ENCODE measurements at regions not wholly inside any gene's neighbourhood (a gene's known extent, or its start where the extent isn't known, plus 50 kb on each side); places are given as distances from the start of the nearest gene placed in this dataset.

- peak; percentile 23 for DNase-seq (ENCODE audit: low read depth, low spot score)
Measured at GRCh38 chr13:106986033-106986484, 418.1 kb upstream of the ARGLU1 start.

GRCh38 chr13:106985481-106985880 lies 417.5 kb upstream of the ARGLU1 start:
- no peak for DNase-seq (ENCODE audit: low read depth, low spot score)

GRCh38 chr13:106981051-106981450 lies 413.1 kb upstream of the ARGLU1 start:
- no peak for DNase-seq (ENCODE audit: low read depth, low spot score)

GRCh38 chr13:106967391-106967790 lies 399.5 kb upstream of the ARGLU1 start:
- no peak for DNase-seq (ENCODE audit: low read depth, low spot score)

GRCh38 chr13:106963151-106963550 lies 395.2 kb upstream of the ARGLU1 start:
- no peak for DNase-seq (ENCODE audit: low read depth, low spot score)

GRCh38 chr13:106961651-106962050 lies 393.7 kb upstream of the ARGLU1 start:
- no peak for DNase-seq (ENCODE audit: low read depth, low spot score)

GRCh38 chr13:106961216-106961615 lies 393.3 kb upstream of the ARGLU1 start:
- no peak for DNase-seq (ENCODE audit: low read depth, low spot score)

GRCh38 chr13:106958621-106959048 lies 390.7 kb upstream of the ARGLU1 start:
- DNase-seq (ENCODE audit: low read depth, low spot score) = no peak

GRCh38 chr13:106942563-106942962 lies 374.6 kb upstream of the ARGLU1 start:
- DNase-seq (ENCODE audit: low read depth, low spot score) = no peak

- no peak for DNase-seq (ENCODE audit: low read depth, low spot score)
Measured at GRCh38 chr13:106941779-106942178, 373.8 kb upstream of the ARGLU1 start.

- DNase-seq (ENCODE audit: low read depth, low spot score) = no peak
Measured at GRCh38 chr13:106927421-106927820, 359.5 kb upstream of the ARGLU1 start.

- no peak for DNase-seq (ENCODE audit: low read depth, low spot score)
Measured at GRCh38 chr13:106922384-106922783, 354.4 kb upstream of the ARGLU1 start.

- DNase-seq (ENCODE audit: low read depth, low spot score) = peak; percentile 72
Measured at GRCh38 chr13:106919638-106920037, 351.7 kb upstream of the ARGLU1 start.

- DNase-seq (ENCODE audit: low read depth, low spot score) = peak; percentile 48
Measured at GRCh38 chr13:106919133-106919532, 351.2 kb upstream of the ARGLU1 start.

- peak; percentile 17 for DNase-seq (ENCODE audit: low read depth, low spot score)
Measured at GRCh38 chr13:106918557-106918860, 350.6 kb upstream of the ARGLU1 start.

- DNase-seq (ENCODE audit: low read depth, low spot score) = peak; percentile 94
Measured at GRCh38 chr13:106917673-106918556, 350.0 kb upstream of the ARGLU1 start.

- no peak for DNase-seq (ENCODE audit: low read depth, low spot score)
Measured at GRCh38 chr13:106917024-106917571, 349.2 kb upstream of the ARGLU1 start.

GRCh38 chr13:106916329-106916976 lies 348.5 kb upstream of the ARGLU1 start:
- DNase-seq (ENCODE audit: low read depth, low spot score) = peak; percentile 28

- DNase-seq (ENCODE audit: low read depth, low spot score) = no peak
Measured at GRCh38 chr13:106915146-106915545, 347.2 kb upstream of the ARGLU1 start.

- DNase-seq (ENCODE audit: low read depth, low spot score) = no peak
Measured at GRCh38 chr13:106911627-106912026, 343.7 kb upstream of the ARGLU1 start.

GRCh38 chr13:106911020-106911419 lies 343.1 kb upstream of the ARGLU1 start:
- no peak for DNase-seq (ENCODE audit: low read depth, low spot score)

GRCh38 chr13:106906426-106906996 lies 338.6 kb upstream of the ARGLU1 start:
- DNase-seq (ENCODE audit: low read depth, low spot score) = peak; percentile 20
